Sciatic nerve (tissue), 2 donors: ENCODE measurements at regions not wholly inside any gene's neighbourhood (a gene's known extent, or its start where the extent isn't known, plus 50 kb on each side); places are given as distances from the start of the nearest gene placed in this dataset.

Experiments used
- ATAC-seq: fragments of 200-7000 bp; cut with Tn5 transposase; one replicate; pipeline ENCODE4 v1.9.1; 2020; ENCODE audit warnings: mild to moderate bottlenecking, moderate library complexity
- DNase-seq: peaks from one replicate; pipeline ENCODE4 v3.0.0-alpha.2; 2020; ENCODE audit warnings: low spot score
- intact Hi-C: fragments of 100-400 bp; cut with DNase I; formaldehyde crosslinking; loops from one replicate; pipeline ENCODE4 v1.14.2; 2022
- donor health status: DM: no; HTN: no; CAD: no.
- donor health status: DM: no; HTN: no; CAD: no.

DNA sequence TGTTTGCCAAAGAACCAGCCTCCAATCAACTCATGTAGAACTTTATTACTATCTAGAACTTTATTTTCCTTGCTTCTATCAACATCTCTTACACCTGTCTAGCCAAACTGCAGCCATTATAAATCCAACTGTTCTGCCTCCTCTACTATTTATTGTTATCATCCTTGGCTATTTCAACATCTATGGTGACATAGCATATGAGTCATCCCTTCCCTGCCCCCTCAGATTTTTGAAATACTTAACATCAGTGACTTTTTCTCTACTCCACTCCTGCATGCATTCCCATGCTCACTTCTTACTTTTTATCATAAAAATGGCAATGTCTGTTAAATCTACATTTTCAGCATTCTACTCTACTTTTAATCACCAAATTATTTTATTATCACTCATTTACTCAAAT is 544.9 kb upstream of the NEGR1 start:
- no peak for ATAC-seq
- DNase-seq: no peak
- intact Hi-C loops: no loop called here

DNA sequence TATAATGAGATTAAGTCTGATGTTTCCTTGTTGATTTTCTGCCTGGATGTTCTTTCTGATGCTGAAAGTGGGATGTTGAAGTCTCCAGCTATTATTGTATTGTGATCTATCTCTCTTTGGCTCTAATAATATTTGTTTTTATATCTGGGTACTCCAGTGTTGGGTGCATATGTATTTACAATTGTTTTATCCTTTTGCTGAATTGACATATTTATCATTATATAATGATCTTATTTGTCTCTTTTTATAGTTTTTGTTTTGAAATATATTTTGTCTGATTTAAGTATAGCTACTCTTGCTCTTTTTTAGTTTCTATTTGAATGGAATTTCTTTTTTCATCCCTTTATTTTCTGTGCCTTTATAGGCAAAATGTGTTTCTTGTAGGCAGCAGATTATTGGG is 522.2 kb upstream of the NEGR1 start:
- intact Hi-C loops: no loop called here
- ATAC-seq (no peak), DNase-seq (no peak)

DNA sequence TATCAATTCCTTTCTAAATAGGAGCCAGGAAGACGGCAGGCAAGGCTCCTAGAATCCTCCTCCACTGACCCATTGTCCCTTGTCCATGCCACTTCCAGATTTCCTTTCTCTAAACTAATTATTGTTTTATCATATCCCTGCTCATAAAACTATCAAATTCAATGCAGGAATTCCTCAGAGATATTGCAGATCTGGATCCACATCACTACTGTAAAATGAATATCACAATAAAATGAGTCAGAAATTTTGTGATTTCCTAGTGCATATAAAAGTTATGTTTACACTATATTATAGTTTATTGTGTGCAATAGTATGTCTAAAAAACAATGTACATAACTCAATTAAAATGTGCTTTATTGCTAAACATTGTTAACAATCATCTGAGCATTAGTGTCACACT is 498.7 kb upstream of the NEGR1 start:
- ATAC-seq (no peak), DNase-seq (no peak)
- intact Hi-C loops: no loop called here

DNA sequence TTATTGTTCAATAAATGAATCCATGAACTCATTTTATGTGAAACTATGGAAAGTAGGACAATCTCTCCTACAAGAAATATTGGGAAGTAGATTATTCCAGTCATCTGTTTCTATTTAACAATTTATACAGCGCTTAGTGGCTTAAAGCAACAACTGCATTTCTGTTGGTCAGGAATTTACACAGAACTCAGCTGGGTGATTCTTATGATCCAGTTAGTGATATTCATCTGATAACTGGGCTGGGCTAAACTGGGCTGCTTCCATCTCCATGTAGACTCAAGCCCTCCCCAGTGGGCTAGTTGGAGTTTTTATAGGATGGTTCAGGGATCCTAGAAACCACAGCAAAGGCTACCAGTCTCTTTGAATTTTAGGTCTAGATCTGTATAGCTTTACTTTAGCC is 497.9 kb upstream of the NEGR1 start:
- DNase-seq (no peak), ATAC-seq (no peak)

DNA sequence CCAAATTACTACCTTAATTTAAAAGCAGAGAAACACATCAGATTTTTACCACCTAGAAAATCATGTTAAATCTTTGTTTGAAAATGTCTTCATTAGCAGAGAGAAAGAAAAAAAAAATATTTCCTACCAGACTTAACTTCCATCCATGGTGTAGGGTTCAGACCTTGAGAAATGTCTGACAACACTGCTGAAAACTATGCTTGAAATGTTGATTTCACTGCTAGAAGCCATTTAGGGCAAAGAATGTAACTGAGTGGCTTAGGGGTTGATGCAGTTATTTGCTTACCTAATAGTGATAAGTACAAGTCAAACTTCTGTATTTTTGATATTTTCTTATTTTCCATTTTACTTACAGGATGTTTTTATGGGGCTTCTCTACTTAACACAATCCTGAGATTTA is 495.6 kb upstream of the NEGR1 start:
- ATAC-seq: no peak
- DNase-seq: no peak
- intact Hi-C loops: no loop called here

More for the DNA sequence above, 497.9 kb upstream of the NEGR1 start:
- intact Hi-C loops: no loop called here

DNA sequence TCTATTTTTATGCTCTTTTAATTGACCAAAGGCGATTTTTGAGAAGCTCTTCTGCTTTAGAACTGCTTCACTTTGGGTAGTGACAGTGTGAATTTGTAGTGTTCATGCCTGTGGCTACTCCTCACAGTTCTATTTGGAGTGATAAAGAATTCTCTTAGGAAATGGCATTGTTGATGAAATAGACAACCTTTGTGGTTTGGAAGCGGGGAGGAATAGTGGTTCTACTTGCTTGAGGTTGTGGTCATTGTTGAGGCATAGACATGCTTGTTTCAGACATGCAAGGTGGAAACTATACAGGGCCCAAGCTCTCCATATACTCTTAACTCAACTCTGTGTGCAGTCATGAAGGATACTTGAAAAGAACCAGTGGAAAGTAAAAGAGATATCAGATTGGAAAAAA is 481.1 kb upstream of the NEGR1 start:
- no peak for ATAC-seq
- no peak for DNase-seq

DNA sequence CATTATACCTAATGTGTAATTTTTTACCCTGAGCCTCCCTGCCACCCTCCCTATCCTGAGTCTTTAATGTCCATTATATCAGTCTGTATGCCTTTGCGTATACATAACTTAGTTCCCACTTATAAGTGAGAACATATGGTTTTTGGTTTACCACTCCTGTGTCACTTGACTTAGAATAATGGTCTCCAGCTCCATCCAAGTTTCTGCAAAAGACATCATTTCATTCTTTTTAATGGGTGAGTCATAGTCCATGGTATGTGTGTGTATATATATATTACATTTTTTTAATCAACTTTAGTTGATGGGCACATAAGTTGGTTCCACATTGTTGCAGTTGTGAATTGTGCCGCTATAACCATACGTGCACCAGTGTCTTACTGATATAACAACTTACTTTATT is 477.1 kb upstream of the NEGR1 start:
- intact Hi-C loops: no loop called here
- no peak for ATAC-seq
- no peak for DNase-seq

More for the DNA sequence above, 481.1 kb upstream of the NEGR1 start:
- intact Hi-C loops: no loop called here

DNA sequence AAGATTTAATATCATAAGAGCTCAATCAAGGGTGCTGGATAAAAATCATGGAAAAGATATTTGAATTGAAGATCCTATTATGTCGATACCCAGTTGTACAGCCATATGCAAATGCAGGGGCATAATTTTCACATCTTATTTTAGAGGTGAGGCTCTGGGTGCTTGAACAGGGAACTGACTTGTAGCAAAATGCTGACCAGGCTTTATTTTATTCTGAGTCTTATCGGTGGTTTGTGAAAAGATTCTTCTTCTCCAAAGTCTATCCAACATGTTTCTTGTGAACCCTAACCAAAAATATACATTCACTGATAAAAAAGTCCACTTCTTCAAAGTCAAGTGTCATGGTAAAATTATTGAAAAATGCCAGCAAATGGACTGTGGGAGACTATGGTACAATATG is 475.5 kb upstream of the NEGR1 start:
- ATAC-seq (no peak), DNase-seq (no peak)
- intact Hi-C loops: no loop called here

DNA sequence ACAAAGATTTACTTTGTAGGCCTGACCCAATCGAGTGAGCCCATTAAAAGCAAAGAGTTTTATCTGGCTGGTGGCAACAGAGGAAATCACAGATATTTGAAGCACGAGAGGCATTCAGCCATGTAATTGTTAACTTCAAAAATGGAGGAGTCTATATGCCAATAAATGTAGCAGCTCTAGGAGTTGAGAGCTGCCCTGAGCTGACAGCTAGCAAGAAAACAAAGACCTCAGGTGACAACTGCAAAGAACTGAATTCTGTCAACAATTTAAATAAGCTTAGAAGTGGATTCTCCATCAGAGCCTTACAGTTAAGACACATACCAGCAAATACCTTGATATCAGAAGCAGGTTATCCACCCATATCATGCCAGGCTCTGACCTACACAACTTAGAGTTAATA is 463.1 kb upstream of the NEGR1 start:
- DNase-seq (no peak), ATAC-seq (no peak)
- intact Hi-C loops: no loop called here

DNA sequence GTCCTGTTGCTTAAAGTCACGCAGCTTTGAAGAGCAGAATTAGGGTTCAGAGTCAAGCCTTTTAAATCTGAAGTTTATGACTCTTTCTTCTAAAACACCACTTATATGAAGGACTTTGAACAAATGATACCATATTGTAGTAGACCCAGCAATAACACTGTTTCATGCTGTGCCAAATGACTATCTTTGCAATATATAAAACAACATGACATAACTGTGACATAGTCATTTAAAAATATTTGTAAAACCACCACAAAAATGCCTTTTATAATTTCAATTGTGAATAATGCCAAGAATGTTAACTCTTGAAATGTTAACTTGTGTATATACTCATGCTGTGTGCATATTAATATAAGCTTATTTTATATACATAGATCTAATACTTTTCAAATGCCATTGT is 452.1 kb upstream of the NEGR1 start:
- ATAC-seq (no peak), DNase-seq (no peak)
- intact Hi-C loops: no loop called here

DNA sequence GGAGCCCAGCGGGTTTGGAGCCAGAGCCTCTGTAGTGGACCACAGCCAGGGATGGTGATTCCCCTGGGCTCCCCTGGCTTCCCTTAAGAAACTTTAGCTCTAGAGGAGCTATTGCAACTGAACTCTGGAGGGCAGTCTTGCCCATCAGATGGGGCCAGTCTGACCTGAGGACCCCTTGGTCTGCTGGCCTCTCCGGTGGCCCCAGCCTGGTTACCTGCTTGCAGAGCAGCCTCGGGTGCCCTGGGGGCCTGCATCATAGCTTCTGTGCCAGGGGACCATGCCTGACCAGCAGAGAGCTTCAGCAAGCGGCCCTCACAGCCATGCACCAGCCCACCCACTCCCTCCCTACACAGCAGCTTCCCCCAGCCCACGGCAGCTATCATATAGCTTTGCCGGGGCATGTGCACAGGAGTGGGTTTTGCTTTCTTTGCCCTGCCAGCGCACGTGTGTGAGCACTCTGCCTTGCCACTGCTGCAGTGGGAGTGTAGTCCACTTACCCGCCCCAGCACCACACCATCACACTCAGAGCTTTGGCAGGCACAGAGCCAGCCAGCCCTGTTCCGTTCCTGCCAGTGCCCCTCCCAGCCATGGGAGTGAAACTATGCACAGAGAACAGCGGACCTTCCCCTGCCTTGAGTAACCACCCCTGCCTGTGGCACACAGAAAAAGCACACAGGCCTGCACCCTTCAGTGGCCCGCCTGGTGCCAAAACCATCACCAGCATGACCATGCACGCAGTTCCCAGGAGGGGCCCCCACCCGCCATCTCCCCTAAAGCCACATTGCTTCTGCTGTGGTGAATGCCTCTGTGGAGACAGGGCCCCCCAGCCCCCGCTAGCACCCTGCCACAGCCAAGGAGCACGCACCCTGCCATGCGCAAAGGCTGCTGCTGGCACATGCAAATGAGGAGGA is 442.9 kb upstream of the NEGR1 start:
- ATAC-seq: no peak
- intact Hi-C loops: no loop called here
- DNase-seq: no peak

DNA sequence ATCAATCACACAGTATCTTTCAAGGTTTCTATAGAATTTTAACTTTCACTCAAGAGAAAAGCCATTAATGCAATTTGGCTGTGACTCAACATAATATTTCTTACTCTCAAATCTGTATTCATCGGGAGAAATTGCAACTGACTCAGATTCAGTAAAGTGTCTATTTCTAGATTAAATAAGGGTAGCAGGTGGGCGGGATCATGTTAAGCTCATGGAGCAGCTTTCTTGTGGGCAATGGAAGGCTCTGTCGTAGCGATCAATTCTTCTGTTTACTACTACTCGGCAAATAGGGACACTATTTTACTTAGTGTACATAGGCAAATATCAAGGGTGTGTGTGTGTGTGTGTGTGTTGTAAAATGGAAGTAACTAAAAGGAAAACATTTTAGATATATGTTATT is 423.6 kb upstream of the NEGR1 start:
- intact Hi-C loops: no loop called here
- DNase-seq (no peak), ATAC-seq (no peak)

DNA sequence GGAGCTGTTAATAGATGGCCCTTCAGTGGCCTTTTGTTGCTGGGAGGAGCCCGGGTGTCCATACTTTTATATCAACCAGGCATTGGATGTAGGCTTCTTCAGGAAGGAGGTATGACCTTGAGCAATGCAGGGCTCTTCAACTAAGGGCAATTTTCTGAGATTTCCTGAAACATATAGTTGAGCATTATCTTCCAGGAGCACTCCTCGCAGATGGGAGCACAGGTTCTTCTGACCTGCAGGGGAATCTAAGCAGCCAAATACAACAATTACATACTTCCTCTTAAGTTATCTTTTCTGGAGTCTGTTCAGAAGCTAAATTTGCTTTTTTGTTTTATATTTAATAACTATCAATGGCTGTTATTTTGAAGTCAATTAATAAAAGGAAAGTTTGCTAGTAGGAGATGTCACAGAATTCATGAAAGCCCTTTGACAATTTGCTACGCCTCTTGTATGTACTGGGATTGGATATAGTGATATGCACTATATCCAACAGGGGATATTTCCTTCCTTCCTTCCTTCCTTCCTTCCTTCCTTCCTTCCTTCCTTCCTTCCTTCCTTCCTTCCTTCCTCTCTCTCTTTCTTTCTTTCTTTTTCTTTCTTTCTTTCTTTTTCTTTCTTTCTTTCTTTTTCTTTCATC is 422.6 kb upstream of the NEGR1 start:
- ATAC-seq (no peak), DNase-seq (no peak)
- intact Hi-C loops: no loop called here

DNA sequence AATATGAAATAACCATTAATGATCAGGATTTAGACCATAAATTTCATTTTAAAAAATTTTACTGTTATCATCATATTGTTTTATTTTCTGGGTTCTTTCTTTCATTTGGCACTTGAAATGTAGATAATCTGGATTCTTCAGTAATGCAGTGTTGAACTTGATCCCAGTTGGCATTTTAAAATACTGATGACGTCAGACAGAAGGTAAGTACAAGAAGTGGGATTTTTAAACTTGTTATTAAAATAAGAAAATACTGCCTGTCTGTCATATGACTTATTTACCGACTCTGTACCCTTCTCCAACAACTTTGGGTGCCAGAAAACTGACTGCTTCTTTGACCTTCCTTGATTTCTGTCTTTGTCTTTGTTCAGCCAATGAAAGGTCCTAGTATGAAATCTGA is 415.1 kb upstream of the NEGR1 start:
- ATAC-seq (no peak), DNase-seq (no peak)
- intact Hi-C loops: no loop called here

DNA sequence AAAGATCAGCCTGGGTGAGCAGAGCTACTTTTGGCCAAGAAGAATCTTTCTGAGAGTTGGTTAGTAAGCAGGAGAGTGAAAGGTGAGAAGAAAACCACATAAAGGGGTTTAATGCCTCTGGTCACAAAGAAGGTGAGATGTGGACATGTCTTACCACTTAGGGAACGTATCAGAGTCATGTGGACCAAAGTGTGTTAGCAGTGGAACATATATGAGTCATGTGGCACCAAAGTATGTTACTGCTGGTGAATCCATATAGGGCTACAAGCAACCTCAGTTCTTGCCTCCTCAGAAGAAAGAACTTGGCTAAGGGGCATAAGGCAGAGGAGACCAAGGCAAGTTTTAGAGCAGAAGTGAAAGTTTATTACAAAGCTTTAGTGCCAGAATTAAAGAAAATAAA is 411.6 kb upstream of the NEGR1 start:
- no peak for DNase-seq
- intact Hi-C loops: no loop called here
- ATAC-seq: no peak

DNA sequence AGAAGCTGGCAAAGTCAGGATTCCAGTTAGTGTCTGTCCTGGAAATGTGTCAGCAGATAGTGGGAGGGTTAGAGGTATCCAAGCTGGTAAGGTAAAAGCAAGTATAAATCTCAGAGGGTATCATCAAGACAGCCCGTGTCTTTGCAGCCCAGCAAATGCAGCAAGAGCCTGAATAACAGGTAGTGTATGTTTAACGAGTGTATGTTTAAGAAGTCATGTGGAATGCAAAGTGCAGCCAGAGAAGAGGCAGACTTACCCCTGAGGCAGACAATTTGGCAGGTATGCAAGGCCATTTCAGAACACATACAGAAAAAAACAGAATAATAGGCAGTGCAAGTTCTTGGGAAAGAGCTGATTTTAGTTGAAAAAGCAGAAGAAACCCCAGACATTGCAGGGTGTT is 411.0 kb upstream of the NEGR1 start:
- no peak for ATAC-seq
- intact Hi-C loops: no loop called here

DNA sequence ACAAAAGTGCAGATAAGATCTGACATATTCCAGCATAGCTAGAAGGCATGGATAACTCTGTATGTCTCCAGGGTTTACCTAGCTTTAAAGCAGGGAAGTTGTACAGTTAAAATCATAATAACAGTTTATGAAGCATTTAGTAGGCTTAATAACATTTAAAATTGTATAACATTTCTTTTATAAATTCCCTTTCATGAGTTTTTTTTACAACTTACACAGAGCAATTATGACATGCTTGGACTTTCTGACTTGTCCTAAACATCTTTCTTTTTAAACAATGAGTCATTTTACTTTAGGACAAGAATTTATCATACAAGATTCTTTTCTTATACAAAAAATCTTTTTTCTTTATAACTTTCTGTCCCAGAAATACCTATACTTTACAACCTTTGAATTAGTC is 408.5 kb upstream of the NEGR1 start:
- ATAC-seq (no peak), DNase-seq (no peak)
- intact Hi-C loops: no loop called here

More for the DNA sequence above, 411.0 kb upstream of the NEGR1 start:
- DNase-seq: no peak

DNA sequence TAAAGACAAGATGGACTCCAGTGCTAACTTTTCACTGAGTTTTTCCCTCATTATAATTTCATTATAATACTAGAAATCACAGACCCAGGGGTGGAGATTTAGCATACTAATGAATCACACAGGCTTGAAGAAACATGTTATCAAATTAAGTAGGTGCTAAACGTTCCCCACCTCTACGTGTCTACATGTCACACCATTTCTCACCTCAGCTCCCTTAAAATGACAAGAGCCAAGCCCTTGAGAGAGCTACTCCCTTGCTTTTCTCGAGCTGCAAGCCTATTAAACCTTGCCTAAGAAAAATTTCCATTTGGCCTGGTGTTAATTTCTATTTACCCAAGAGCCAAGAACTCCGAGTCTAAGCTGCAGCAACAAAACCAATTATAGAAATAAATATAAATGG is 396.3 kb upstream of the NEGR1 start:
- intact Hi-C loops: no loop called here
- ATAC-seq: no peak
- no peak for DNase-seq

DNA sequence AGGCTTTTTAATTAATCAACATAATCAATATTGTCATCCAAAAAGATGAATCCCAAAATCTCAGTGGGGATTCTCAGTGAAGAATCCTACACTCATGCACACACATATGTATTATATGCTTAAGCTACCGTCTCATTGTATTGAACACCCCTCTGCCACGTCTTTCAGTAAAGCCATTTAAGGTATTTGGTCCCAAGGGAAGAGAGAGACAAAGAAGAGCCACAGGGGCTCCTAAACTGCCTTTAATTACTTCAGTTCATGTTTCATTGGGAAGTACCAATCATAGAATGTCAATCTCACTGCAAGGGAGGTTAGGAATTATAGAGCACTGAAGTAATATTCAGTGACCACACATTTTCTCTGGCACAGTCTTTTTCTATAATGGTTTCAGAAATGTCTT is 388.6 kb upstream of the NEGR1 start:
- DNase-seq (no peak), ATAC-seq (no peak)
- intact Hi-C loops: no loop called here

DNA sequence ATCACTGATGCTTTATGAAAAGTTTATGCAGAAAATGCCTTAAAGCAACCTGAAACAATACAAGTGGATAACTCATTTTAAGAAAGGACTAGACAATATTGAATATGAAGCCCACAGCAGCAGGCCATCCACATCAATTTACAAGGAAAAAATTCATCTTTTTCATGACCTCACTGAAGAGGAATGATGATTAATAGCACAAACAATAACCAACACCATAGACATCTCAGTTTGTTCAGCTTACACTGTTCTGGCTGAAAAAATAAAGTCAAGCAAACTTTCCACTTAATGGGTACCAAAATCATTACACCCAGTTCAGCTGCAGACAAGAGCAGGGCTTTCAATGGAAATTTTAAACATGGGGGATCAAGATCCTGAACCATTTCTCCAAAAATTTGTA is 380.6 kb upstream of the NEGR1 start:
- no peak for ATAC-seq

More for the DNA sequence above, 380.6 kb upstream of the NEGR1 start:
- intact Hi-C loops: no loop called here
- DNase-seq: no peak
